HG03469 (cell line): ENCODE measurements at regions not wholly inside any gene's neighbourhood (a gene's known extent, or its start where the extent isn't known, plus 50 kb on each side); places are given as distances from the start of the nearest gene placed in this dataset.

ENCODE experiments used
- ATAC-seq: cut with Tn5 transposase; IDR thresholded peaks from one replicate; pipeline ENCODE4 v1.9.1; 2021; ENCODE audit warnings: mild to moderate bottlenecking, moderate library complexity, moderate number of reproducible peaks; ENCODE audit not compliant: unreplicated experiment

DNA sequence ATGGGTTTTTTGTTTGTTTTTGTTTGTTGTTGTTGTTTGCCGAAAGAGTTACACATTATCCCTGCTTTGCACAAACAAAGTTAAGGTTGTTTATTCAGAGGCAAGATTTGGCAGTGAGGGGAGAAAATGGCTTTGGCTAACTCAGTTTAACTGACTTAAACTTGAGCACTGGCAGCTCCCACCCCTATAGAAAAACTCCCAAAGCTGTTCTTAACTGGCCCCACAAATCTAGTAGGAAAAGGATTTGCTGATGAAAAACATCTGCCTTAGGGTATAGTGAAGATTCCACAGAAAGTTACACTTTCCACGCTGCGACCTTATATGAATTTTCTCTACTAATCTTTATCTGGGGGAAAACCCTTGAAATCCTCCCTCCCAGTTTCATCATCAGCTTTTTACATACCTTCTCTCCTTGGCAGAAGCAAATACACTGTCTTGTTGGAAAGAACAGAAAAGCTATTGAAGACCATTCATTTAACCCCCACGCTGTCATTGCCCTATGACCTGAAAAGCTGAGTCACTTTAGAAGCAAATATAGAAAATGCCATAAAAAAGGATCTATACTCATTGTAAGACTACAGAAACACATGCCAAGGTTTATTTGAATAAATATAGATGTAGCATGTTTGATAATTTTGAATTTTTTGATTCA, 551.7 kb downstream of the NR2F2 start:
- no peak for ATAC-seq

DNA sequence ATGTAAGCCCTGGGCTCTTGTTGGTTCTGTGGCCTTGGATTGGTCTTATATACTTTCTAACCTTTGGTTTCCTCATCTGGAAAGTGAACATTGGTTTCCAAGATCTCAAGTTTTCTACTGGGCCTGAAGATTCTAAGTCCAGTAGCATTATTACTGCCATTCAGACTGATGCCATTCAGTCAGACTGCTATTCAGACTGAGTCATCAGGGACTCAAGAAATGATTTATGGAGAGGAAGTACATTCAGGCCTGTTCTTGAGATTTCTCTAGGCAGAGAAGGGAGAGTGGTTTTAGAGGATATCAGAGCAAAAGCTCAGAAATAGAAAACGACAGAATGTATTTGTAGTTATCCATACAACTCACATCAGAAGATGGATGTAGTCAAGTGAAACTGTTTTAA, 557.2 kb downstream of the NR2F2 start:
- ATAC-seq = no peak

DNA sequence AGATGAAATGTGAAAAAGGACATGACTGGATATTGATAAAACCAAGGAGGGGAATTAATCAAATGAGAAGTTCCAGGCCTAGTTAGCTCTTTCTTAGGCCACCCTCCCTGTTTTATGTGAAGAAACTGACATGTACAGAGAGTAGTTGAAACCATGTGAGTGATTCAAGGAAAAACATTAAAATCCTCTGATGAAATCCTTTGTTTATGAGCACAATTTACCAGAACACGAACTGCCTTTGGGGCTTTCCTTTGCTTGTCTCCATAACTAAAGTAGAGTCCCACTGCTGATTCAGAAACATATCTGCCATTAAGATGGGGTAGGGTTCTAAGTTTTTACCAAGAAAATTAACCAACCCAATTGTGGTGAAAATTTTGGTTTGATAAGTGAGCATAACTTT, 558.3 kb downstream of the NR2F2 start:
- no peak for ATAC-seq

DNA sequence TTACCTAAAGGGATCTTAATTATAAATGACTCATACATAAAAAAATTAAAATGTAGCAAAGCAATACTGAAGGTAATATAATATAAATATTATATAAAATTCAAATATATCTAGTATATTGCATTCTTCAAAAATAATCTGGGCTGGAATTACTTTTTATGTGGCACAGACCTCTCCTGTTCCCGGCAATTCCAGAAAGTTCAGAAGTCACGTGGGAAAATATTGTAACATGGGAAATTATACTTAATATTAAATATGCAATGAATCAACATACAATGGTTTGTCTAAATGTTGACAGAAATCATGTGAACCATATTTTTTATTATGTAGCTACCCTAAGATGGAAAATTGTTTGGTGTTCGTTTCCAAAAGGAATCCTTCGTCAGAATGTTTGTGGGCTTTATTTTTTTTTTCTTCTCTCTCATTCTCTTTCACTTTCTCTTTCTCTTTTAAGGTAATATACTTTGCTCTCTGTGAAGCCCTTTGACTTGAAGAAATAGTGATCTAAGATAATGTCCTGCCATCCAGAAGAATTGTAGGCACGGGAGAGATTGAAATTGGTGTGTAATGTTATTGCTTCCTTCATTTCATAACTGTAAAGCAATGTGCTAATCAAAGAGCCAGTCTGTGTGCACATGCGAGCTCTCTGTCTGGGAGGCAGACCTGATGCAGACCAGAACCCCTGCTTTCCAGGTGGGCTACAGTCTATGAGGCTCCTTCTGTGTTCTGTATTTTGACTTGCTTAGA, 559.4 kb downstream of the NR2F2 start:
- no peak for ATAC-seq

DNA sequence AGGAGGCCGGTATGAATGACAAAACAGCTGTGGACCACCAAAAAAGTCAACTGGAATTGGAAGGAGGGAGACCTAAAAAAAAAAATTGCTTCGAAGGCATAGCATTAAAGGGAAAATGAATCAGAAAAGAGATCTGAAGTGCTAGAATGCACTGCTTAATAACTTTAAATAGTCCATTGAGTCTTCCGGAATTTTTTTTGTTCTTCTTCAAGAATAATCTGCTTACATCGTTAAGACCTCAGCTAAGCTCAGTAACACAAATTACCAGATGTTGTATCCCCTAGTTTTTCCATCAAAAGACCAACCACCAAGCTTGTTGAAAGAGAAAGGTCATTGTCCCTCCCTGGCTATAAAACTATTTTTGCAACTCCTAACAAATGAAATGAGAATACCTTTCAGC, 560.5 kb downstream of the NR2F2 start:
- no peak for ATAC-seq

DNA sequence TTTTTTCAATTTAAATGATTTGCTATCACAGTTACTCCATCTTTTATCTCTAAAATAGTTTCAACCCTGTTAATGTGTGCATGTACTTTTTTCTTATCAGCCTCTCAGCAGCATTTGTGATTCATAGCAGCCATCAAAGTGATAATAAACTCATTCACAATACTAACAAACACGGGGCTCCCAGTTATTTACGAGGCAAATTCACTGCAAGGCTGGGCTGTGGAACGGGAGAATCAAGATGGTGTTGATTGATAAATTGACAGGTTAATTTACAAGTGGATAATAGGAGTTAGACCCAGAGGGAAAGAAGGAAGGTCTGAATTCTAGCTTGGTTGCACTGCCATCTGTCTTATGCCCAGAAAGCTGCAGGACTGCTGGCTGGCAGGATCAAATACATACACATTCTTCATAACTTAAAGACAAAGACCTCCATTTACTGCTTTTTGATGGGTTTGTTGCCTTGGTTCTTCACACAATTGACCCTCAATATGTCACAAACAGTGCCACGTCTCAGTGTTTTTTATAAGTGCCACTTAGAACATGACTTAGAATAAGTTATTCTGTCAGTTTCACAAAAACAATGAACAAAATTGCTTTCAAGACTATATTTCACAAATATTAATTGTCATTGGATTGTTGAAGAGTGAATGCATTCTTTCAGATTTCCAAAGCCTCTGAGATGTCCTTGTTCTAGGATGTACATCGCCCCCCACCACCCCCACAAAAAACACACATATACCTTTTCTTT, 562.8 kb downstream of the NR2F2 start:
- no peak for ATAC-seq

DNA sequence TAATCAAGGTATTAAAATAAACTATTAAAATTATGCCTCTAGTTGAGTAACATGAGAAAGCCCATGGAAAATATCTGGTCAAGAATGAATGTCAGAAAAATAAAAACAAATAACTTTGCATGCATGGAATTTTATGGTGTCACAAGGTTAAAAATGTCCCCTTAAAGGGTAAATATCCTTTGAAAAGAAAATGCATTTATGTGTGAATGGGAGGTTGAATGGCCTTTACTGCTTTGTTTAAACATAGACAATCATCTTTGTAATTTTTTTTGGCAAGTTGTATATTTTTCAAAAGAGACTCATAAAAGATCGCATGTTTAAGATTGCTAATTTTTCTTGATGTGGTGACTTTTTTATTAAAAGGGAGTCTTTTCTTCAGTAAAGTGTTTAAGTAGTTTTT, 564.2 kb downstream of the NR2F2 start:
- no peak for ATAC-seq

DNA sequence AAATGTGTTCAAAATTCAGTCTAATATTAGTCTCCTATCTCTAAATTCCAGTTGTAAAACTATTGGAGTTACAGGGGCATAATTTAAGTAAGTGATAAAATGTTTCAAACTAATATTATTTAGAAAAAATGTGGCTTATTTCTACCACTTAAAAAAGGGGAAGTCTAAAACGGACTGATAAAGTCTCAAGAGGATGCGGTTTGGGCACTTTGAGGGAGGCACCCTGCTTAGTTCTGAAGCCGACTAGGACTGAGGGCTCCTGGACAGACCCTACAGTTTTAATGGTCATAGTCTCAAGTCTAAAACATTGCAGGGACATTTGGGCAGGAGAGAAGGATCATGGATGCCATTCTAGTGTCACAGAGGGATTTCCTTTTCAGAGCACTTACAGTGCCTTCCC, 566.3 kb downstream of the NR2F2 start:
- no peak for ATAC-seq

DNA sequence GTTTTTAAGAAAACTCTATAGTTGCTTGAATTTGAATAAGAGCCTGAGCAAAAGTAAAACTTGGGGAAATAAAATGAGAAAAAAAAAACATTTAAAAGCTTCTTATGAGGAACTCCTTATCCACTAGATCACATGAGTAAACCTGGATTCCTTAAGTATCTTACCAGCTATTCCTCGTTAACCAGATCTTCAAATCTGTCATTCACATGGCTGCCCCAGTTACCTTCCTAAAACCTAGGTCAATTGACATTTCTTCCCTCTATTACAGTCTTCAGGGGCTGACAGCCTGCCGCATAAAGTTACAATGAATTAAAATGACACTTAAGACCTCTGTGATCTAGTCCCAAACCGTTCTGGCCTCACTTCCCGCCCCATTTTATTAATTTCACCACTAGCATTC, 583.6 kb downstream of the NR2F2 start:
- ATAC-seq = no peak

DNA sequence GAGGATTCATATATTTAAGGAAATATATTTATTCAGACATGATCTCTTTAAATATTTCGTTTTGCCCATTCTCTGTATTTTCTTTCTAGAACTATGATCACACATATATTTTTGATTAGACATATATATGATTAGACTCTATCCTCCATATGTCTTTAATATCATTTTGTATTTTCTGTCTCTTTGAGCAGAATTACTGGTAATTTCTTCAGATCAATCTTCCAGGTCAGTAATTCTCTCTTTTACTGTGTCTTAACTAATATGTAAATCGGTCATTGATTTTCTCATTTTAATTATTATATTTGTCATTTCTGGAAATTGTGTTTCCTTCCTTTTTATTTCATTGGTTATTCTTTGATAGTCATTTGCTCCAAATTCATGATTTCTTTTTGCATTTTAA, 586.2 kb downstream of the NR2F2 start:
- no peak for ATAC-seq

DNA sequence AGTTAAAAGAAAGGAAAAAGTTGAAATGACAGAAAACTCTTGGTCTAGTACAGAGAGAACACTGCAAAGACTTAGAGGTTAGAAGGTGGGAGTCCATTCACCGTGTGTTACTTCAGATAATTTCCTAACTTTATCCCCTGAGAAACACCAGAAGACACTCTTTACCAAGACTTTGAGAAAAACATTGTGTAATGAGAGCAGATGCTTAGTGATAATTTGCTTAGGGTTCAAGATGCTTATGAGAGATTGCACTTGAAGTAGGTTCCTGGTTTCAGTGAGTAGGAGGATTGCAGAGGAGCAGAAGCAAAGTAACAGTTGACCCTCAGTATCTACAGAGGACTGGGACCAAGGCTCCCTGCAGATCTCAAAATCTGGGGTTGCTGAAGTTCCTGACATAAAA, 594.1 kb downstream of the NR2F2 start:
- no peak for ATAC-seq

DNA sequence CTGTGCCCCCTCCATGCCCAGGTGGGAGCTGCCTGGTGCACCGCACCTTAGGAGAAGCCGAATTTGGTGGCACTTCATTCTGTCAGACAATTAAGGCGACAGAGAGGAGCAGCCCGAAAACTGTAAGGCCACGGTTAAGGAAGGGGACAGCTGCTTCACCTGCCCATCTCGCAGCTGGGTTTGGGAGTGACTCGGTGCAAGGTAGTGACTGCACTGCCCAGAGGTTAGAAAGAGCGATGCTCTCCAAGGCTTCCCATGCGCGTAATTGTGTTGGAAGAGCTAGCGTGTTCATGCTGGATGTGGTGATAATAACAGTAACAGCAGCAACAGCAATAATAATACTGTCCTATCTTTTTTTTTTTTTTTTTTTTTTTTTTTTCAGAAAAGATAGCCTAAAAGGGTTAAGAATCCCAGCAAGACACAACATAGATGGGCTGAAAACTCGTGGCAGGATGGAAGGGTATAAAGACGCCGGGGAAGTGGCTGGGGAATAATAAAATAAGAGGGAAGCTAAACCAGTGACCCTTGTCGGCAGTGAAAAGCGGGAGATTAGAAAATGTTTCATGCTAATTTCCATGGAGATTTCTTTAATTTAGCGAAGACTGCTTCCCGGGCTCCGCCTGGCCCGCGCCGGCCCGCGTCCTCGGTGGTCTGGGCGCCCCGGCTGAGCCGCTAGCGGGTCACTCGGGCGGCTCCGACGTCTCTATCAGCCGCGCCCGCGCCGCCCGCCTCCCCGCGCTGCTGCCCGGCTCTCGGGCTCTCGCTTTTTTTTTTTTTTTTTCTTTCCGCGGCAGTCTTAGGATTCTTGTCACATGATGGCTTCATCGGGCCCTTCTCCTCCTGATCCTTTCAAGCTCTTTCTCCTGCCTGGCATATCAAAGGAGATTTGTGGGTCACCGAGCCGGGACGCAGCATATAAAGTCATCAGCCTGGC, 617.1 kb downstream of the NR2F2 start:
- no peak for ATAC-seq

DNA sequence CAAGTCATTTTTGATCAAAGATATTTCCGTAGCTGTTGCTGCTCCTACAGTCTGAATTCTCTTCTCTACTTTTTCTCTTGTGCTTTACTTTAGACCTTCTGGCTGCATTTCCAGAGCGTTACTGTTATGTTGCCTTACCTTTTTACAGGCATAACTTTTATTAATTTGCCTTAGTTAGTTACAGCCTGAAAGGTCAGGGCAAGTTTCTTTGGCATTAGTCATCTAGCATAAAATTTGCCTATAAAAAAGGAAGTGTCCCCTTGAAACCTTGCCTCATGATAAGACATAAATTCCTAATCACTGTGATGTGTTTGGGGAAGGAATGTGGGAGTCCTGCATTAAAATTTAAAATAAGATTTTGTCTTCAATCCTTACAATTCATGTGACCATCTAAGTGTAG, 618.5 kb downstream of the NR2F2 start:
- no peak for ATAC-seq

DNA sequence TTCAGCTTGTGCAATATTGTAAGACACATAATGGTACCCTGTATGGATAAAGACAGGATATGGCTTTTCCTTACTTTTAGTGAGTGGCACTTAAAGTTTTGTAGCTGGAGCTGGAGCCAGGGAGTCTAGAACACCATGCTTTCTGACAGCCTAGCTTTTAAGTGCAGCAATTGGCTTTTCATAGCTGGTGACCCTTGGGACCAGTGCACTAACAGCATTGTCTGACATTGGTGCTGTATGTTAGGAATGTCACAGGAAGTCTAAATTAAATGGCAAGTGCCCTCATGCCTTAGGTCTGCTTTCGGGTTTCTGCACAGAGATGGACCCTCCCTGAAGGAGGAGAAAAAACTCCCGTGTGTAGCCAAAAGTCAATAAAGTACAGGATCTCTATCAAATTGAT, 628.2 kb downstream of the NR2F2 start:
- ATAC-seq = no peak

DNA sequence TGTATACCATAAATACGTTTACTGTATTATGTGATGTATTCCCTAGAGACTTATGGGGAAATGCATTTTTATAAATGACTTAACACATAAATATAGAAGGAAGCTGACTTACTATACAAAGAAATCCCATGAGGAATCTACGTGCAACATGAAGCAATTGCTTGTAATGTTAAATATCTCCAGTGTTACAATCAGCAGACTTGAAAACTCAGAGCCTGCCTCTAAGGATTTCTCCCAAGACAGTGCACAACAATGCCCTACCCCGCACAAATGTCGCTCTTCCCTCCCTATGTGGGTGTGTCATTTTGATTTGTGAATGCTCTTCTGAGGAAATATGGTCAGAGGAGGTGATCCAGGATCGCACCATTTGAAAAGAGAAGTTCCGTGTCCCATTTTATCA, 629.0 kb downstream of the NR2F2 start:
- no peak for ATAC-seq

DNA sequence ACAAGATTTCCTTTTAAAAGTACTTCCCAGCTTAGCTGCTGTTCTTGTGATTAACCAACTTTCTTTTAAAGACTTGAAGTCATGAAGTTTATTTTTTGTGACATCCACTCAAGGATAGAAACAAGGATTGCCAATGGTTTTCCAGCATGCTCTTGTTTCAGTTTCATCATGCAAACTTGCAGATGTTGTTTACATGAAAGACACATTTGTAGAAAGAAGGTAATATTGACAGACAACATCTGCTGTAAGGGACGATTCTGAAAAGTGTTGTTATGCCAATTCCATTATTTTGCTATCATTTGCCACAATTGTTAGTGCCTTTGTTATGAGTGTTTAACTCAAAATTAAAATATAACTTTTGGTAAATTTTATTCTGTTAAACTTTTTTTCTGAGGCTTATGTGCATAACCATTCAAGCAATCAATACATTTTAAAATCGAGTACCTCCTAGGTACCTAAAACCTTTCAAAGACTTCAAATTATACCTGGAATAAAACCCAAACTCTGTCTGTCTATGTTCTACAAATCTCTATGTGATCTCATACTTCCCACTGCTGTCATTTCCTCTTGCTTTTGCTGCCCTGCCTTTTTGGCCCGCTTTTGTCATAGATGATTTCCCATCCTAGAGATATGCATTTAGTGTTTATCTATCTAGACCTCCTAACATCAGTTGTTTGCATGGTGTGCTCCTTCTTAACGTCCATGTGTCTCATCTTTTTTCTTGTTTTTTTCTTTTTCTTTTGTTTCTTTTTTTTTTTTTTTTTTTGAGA, 630.4 kb downstream of the NR2F2 start:
- no peak for ATAC-seq

DNA sequence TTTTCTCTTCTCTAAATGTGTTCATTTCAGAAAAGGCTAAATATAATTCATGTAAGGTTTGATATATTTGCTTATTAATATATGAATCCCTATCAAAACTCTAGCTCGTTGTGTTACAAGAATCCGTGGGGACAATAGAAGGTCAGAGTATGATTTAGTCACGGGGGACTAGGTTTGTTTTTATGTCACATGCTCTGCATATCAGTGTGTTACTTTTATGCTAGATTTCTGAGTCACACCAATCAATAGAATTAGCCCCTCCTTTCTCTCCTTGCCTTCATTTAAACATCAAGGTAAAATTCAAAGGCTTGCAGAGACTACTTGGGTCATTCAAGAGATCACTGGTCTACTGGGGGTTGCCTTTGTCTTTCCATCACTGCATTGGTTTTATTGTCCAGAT, 636.1 kb downstream of the NR2F2 start:
- no peak for ATAC-seq

DNA sequence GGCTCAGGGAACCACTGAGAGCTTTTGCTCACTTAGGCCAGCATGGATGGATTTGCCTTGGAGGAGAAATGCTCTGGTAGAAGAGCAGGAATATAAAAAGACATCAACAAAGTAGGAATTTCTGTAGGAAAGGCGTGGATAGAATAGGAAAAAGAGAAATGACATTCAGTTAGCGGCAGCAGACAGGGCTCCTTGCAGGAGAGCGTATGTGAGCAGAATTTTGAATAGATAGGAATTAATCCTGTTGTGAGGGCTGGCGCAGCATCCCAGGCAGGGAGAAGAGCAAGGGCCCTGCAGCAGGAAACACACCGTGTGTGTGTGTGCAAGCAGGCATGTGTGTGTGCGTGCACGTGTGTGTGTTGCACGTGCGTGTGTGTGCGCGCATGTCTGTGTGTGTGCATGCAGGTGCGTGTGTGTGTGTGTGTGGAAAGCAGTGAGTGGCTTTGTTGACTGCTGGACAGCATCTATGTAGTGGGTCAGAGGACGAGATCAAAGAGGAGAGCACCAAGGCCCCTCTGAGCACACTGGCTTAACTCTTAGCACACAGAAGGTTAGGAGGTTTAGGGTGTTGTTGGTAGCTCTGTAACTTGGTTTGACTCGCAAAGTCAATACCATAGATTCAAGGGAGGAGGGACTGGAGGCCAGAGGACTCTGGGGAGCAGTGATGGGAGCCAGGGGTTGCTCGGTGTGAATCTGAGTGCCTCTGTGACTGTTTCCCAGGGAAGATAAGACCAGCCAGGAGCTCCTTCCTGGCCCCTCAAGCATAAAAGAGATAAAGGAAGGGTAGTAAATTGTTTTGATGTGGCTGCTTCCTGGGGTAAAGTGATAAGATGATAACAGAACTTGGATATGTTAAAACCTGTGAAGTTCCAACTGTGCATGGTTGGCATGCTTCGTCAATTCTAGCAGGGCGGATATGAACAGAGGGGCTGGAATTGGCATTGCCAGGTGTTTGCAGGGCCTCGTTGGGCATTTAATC, 639.5 kb downstream of the NR2F2 start:
- no peak for ATAC-seq

DNA sequence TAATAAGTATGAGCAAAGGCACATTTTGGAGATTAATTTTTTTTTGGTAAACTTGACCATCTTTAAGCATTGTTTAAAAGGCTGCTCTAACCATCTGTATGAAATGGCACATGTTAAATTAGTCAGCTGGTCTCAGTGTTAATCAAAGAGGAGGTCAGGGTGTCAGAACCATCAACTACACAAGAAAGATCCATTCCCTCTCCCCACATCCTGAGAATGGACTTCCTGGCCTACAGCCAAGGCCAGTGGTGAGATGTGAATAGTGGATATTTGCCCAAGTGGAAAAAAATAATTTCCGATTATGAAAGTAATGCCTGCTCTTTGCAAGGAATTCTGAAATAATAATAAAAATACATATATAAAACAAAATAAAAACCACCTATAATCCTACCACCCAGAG, 641.7 kb downstream of the NR2F2 start:
- ATAC-seq = no peak
